HG03432 (cell line): ENCODE measurements at regions not wholly inside any gene's neighbourhood (a gene's known extent, or its start where the extent isn't known, plus 50 kb on each side); places are given as distances from the start of the nearest gene placed in this dataset.

Experiments
- ATAC-seq: cut with Tn5 transposase; IDR thresholded peaks from one replicate; pipeline ENCODE4 v1.9.1; 2021; ENCODE audit warnings: mild to moderate bottlenecking, moderate library complexity; ENCODE audit not compliant: unreplicated experiment

DNA sequence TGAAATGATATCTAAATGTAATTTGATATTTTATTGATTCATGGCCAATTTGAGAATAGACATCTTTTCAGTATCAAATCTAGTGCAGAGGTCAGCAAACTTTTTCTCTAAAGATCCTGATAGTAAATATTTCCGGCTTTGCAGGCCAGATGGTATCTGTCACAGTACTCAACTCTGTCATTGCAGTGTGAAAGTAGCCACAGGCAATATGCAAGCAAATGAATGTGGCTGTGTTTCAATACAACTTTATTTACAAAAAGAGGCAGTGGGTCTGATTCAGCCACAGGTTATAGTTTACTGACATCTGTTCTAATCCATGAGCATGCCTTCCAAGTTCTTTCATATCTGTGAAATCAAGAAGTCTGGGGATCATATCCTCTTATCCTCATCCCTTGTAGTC is 221.2 kb downstream of the PRDM2 start:
- ATAC-seq = no peak

DNA sequence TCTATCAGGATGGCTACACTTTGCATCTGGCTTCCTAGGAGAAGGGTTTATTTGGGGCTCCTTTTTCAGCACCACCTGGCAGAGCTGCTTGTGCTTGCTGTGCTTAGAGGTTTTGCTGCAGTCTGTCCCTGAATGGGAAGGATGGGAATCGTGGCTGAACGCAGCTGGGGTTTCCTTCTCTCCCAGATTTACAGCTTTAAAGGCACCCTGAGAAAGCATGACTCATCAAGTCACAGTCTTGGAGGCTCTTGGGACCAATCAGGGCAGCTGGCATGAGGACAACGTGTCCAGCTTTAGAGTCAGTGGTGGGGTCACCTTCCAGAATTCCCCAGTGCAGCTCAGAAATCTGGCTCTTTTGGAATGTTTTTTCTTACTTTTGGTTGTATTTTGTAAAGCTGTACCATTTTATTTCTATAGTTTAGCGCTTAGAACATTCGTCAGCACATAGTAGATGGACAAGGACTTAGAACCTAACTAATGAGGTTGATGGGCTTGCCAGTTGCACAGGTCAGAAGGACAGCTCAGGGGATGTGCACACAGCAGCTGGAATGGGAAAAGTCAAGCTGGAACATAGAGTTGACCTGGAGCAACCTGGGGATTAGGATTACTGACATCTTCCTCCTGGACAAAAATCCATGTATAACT is 222.6 kb downstream of the PRDM2 start:
- no peak for ATAC-seq

DNA sequence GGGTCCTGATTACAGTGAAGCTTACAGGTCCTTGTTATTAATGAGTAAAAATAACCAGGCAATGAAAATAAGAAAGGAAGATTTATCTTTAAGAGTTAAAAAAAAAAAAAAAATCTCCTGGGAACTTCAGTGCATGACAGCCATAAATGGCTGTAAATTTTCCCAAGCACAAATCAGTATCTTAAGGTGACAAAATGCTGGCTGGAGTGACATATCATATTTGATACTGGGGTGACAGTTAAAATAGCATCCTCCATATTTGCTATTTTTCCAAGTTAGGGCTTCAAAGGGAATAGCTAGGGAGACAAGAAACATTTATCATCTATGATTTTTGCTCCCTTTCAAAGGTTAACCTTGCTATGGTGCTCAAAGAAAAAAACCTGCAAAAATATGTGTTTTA is 226.6 kb downstream of the PRDM2 start:
- no peak for ATAC-seq

DNA sequence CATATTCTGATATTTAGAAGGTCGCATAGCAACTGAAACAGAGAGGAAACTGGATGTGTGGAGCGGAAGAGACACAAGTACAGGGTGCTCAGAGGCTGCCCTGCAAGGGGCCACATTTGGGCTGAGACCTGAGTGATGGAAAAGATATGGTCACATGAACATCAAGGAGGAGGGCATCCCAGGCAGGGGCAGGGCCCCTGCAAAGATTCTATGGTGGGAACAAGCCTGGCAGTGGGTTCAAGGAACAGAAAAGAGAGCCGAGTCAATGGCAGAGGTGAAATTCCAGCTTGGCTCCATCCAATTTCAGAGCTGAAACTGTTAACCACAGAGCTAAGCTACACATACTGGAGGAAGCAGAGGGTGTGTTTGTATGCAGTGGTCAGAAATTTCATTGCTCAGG is 227.7 kb downstream of the PRDM2 start:
- ATAC-seq = no peak

DNA sequence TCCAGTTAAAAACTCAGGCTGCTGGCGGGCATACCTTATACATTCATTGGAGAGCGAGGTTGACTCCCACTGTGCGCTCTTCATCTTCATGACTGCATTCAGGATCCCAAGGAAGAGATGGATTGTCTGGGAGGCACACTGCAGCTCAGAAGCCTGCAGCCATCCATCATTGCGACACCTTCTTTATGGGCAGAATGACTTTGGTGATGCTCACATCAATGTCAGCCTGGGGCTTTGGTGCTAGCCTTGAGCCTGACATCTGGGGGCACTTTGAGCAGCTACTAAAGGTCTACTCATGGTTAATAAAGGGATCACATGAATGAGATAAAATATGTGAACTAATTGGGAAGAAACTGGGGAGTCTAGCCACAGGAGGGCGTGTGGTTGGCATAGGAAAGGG is 229.3 kb downstream of the PRDM2 start:
- ATAC-seq = no peak

DNA sequence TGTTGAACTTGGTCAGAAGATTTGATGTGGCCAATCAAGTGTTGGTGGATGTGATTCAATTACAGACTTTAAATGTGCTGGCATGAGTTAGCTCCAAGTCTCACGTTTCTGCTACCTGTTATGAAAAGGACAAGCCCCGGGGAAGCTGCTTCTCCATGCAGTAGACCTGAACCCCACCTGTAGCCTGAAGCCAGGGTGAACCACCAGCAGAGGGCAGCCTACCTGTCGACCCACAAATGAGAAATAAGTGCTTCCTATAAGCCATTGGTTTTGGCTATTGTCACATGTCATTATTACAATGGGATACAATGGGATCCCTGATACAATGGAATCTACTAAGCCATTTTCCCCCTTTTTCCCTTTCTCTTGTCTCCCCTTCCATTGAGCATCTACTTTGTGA is 230.2 kb downstream of the PRDM2 start:
- ATAC-seq = no peak

DNA sequence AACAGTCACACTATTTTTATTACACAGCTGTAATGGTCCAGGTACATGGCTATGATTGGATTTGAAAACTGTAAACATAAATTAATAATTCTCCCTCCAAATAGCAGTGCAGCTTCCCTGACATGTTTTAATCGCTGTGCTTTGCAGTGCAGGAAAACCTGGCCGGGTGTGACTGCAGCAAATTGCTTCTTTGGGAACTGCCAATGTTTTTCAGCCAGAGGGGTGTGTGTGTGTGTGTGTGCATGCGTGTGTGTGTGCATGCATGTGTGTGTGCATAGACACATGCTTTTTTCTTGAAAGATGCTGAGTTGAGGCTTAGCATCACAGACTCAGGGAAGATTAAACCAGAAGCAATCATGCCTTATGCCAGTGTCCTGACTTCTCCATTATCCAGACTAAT is 231.2 kb downstream of the PRDM2 start:
- ATAC-seq = no peak

DNA sequence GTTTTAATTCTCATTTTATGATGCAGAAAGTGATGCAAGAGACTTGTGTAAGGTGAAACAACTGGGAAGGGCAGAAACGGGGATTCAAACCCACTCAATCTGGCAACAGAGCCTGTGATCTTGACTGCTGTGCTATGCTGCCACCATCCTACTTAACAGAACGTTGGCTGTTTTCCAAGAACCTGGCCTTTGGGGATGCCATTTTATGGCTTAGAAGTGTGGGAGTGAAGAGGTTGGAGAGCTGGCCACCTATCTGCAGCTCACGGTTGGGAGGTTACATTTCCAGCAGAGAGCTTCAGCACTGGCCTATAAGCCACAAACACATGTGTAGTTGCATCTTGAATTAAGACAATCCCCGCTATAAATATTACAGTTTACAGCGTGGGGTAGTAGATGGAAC is 235.3 kb downstream of the PRDM2 start:
- ATAC-seq = no peak

DNA sequence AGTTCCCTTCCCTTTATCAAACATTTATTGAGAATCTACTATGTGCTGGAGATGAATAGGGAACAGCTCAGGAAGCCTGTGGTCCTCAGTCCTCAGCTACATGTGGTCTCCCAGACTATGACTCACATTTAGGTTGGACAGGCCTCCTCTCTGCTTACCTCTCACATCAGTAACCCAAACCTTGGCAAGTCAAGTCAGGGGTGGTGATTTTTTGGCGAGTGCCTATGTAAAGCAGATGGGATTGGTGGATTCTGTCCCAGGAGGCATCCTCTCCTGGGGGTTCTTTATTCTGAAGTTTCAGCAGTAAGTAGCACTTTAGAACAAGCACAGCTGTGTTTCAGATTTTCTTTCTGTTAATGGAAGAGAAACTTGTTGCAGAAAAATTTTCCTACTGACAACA is 241.3 kb downstream of the PRDM2 start:
- ATAC-seq = no peak

DNA sequence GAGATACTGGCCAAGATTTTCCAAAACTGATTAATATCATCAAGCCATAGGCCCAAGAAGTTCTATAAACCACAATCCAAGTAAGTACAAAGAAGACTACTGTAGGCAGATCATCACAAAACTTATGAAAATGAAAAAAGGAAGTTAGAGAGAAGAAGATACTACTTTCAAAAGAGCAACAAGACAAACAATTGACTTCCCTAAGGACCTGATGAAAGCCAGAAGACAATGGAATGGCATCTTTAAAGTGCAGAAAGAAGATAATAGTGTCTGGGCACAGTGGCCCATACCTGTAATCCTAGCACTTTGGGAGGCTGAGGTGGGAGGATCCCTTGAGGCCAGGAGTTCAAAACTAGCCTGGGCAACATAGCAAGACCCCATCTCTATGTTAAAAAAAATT is 243.1 kb downstream of the PRDM2 start:
- no peak for ATAC-seq

DNA sequence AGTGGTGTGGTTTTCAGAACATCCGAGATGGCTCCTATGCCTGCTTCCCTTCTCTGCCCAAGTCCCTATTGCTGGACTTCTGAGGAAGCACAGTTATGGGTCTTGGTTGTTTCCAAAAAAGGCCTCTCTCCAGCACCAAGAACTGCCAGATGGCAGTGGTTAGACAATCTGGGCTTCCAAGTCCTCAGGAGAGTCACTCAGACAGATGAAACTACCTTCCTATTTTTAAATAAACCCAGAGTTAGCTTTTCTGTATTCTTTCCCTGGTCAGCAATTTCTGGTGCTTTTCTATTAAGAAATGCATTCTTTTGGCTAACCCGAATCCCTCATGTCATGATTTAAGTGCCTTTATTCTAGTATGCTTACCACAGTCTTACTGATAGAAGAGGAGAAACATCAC is 245.9 kb downstream of the PRDM2 start:
- no peak for ATAC-seq

DNA sequence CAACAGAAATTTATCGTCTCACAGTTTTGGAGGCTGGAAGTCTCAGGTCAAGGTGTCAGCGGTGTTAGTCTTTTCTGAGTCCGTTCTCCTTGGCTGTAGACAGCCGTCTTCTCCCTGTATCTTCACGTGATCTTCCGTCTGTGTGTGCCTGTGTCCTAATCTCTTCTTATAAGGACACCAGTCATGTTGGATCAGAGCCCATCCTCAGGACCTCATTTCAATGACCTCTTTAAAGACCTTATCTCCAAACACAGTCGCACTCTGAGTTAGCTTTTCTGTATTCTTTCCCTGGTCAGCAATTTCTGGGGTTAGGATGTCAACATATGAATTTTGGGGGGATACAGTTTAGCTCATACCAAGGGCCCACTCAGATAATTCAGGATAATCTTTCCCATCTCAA is 247.7 kb downstream of the PRDM2 start:
- ATAC-seq = no peak

DNA sequence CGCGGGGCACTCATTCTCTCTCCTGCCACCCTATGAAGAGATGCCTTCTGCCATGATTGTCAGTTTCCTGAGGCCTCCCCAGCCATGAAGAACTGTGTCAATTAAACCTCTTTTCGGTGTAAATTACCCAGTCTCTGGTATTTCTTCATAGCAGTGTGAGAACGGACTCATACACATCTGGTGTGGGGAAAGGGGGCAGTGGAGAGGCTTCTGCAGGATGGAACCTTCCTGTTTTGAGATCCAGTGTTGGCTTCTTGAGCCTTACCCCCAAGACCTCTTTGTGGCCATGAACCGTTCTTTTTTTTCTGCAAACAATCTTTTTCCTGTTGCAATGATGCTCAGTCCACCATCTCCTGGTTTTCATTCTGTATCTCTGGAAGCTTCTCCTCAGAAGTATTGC is 248.4 kb downstream of the PRDM2 start:
- no peak for ATAC-seq

DNA sequence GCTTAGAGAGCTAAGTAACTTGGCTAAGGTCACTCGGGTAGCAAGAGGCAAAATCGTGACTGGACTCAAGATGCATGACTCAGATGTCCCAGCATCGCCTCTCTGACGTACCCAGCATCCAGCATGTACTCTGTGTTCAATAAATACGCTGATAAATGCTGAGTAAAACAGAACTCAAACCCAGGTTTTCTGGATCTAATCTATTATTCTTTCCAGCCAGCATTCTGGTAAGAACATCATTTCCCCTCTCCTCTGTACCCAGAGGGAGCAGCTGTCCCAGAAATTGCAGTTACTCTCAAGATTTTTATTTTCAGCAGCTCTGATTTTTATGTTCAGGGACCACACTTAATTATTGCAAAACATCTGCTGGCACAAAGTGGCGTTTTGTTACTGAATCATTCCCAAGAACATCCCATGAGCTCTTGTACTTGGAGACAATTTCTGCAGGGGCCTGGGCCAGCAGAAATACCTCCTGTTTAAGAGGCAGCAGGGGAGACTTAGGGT is 249.0 kb downstream of the PRDM2 start:
- ATAC-seq = no peak

DNA sequence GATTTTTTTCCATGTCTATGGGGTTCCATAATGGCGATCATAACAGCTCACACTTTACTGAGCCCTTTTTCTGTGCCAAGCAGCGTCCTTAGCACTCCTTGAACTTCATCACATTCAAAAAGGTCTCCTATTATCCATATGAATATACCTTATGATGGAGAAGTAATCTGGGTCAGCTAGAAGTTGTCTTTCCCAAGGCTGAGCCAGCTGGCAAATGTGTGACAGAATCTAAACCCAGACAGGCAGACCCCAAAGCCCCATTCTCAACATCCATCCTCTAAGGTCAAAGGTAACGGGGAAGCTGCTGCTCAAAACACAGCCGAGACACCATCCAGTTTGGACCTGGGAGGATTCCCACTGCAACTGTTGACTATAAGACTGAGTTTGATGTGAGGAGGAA is 249.6 kb downstream of the PRDM2 start:
- no peak for ATAC-seq

DNA sequence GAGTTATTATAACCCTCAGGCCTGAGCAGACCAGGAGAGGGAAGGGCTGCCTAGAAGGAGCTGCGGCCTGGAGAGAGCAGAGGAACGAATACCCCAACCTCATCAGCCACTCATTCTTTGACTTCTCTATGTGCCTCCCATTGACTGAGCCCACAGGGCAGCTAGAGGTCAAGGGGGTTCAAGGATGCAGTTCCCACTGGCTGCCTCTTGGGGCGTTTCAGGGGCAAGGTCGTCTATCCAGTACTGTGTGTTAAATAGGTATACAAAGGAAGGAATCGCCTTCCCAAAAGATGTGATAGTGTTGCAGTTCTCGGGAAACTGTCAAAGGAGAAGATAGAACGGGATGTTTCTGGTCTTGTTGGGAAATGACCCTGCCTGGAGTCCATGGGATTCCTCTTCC is 250.6 kb downstream of the PRDM2 start:
- no peak for ATAC-seq

DNA sequence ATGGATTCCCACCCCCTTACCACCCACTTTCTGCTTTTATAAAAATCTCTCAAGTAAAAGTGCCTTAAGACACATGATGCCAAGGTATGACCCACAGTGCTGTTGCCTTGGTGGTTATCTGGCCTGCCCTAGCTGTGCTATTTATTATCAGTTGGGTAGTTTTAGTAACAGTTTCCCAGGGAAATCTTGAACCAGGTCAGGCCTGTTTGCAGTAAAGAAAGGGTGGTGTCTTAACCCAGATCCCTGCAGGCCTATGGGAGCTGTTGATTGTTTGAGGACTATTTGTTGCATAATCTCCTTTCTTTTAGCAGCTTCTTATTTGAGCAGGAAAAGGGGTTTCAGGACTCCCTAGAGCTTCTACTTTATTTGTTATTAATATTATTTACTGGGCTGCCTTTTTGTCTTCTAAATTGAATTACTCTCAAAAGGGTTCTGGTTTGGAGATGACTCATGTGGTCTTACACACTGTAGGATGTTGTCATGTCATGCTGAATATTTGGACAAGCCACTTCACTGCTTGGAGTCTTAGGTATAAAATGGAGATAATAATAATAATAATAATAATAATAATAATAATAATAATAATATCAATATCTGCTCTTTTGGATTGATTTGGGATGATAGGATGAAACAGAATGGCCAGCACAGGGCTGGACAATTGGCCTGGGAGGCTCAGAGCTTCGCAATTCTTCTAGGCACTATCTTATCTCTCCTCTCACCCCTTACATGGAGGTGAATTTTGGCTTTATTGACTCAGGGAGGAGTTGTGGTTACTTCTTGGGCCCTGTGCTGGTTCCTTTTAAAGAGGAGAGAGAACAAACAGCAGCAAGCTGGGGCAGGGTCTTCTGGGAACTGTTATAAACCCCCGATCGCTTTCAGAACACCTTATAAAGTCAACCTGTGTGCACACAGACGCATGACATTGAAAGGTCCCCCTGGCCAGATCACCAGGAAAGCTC is 252.1 kb downstream of the PRDM2 start:
- no peak for ATAC-seq

DNA sequence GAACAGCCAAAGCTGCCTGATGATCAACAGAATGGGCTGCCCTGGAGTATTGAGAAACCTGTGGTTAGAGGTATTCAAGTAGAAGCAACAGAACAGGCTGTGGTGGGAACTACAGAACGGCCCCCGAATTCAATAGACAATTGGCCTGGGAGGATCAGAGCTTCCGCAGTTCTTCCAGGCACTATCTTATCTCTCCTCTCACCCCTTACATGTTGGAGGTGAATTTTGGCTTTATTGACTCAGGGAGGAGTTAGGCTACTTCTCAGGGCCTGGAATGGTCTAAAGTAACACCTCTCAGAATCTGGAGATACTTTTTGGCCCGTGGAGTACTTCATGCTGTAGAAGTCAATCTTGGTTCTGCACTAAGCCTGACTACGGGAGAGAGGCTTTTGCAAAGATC is 253.0 kb downstream of the PRDM2 start:
- no peak for ATAC-seq

DNA sequence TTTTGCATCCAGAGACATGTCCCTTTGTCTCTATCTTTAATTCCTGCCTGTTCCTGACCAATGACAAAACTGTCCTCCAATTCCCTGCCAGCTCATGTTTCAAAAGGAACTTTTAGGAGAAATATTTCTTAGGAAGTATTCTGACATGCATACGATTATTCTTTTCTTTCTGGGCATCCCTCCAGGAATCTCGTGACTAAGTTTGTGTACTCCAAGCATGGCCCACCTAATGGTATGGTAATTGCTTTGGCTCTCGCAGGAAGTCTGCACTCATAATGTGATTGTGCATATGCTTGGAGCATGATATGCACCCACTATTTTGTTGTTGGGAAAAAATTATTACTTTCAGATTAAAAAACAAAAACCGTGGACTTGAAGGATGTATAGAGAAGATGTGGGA is 256.4 kb downstream of the PRDM2 start:
- no peak for ATAC-seq

DNA sequence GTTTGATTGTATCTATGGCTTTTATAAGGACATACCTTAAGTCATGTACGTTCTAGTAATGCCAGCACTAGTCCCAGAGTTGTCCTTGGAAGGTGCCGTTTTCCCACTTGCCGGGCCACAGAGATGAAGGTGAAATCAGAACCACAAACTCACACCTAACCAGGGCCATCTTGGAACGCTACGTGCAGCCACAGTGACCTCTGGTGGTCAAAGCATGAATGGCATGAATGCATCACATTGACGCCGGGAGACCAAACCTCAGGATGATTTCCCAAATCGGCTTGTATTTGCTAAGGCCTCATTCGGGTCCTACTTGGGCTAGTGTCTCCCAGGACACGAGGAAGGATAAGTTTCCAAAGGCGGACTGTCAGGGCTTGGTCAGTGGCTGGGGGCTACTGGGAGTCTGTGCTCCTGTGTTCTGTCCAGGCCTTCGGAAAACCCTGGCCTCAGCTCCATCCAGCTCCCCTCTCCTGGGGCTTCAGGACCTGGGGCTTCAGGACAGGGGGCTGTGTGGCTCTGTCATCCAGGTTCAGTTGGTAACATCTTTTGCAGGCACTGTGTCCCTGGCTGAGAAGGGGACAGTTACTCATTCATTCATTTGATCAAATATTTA is 260.5 kb downstream of the PRDM2 start:
- no peak for ATAC-seq

DNA sequence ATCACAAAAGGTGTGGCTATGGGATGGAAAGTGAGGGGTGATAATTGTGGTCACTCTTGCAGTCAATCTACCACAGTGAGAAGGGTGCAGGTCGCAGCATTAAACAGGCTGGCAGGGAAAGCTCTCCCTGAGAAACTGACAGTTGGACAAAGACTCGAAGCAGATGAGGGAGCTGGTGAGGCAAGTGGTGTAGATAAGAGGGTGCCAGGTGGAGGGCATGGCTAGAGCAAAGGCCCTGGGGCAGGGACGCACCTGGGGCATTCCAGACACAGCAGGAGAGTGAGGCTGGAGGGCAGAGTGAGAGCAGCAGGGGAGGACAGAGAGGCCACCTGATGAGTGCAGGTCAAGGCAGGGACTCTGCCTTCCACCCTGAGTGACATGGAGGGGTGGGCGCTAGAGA is 264.8 kb downstream of the PRDM2 start:
- no peak for ATAC-seq
